ENCODE measurements at regions not wholly inside any gene's neighbourhood (a gene's known extent, or its start where the extent isn't known, plus 50 kb on each side); places are given as distances from the start of the nearest gene placed in this dataset.
A peak's percentile ranks its signal among the peaks of the same experiment; 100 is the strongest.

GRCh38 chr5:10854506-10855277 lies 93.7 kb upstream of the DAP start:
- Mint-ChIP-seq H3K27me3 (ENCODE audit: low read depth in 3 of 3) (peaks cover 1 to 10% (median 10%) of the 10 kb centered on the region in 3 donors), H3K27ac (peak overlapping the region in 2 of 7 donors; percentile 10 to 21), H3K9me3 (peaks cover 0 to 3% (median 0%) of the 10 kb centered on the region in 7 donors), H3K4me1 (peaks cover 57% of the 10 kb centered on the region), H3K4me3 (peak overlapping the region in 1 of 2 donors; percentile 33), H3K36me3 (peaks cover 0 to 4% of the 10 kb centered on the region in 2 donors)
- no peaks in the 10 kb centered on the region for H4K20me1 ChIP-seq (ENCODE audit: insufficient read depth, low read length)
- peak; percentile 22 to 64 (median 39) for DNase-seq
- peaks cover 41 to 44% of the 10 kb centered on the region in 2 donors for H3K4me1 ChIP-seq (ENCODE audit: control insufficient read depth in 1 of 2, insufficient read depth in 2 of 2, low read length in 2 of 2)
- H3K9ac ChIP-seq (ENCODE audit: insufficient read depth, low read length, poor library complexity, severe bottlenecking) = no peak overlapping the region
- H3K27me3 ChIP-seq (ENCODE audit: control insufficient read depth in 2 of 2, insufficient read depth in 2 of 2, low read length in 2 of 2) = peaks cover 0 to 3% of the 10 kb centered on the region in 2 donors
- no peak overlapping the region for H3K4me3 ChIP-seq (replicated peaks in 1 of 3; ENCODE audit: low read depth in 2 of 3, low read length in 3 of 3)
- no peak overlapping the region for H3K4me2 ChIP-seq (replicated peaks; ENCODE audit: extremely low read depth, low read length, poor library complexity, severe bottlenecking)
- H3K9me3 ChIP-seq (replicated peaks in 1 of 2; ENCODE audit: control insufficient read depth in 1 of 2, insufficient read depth in 1 of 2, low read length in 2 of 2) = no peaks in the 10 kb centered on the region
- H3K36me3 ChIP-seq (replicated peaks in 1 of 2; ENCODE audit: control insufficient read depth in 1 of 2, insufficient read depth in 2 of 2, low read length in 2 of 2) = no peaks in the 10 kb centered on the region
- no peak overlapping the region for H2AFZ ChIP-seq (ENCODE audit: insufficient read depth, low read depth, low read length, poor library complexity, severe bottlenecking)
- intact Hi-C loops (cut with micrococcal nuclease) = loop anchor here (10.0 kb wide), 1 partner anchor 160 kb away; no protein-coding TSS in a partner anchor
- H3K27ac ChIP-seq (ENCODE audit: low read depth in 1 of 2, low read length in 2 of 2) = no peak overlapping the region
- H3K79me2 ChIP-seq (ENCODE audit: insufficient read depth, low read length) = no peaks in the 10 kb centered on the region
- TF ChIP-seq CTCF (IDR thresholded peaks at IDR 0.05) = no peak
- WGBS (ENCODE audit: insufficient coverage) = 0% methylated on average over 2 of the region's 4 CpGs

- 88% methylated on average over 1 of the region's 3 CpGs for WGBS (ENCODE audit: insufficient coverage)
- Mint-ChIP-seq H3K27me3 (ENCODE audit: low read depth in 3 of 3) (peaks cover 1 to 10% (median 6%) of the 10 kb centered on the region in 3 donors), H3K4me3 (peak overlapping the region in 1 of 2 donors; percentile 27), H3K9me3 (peaks cover 0 to 3% (median 0%) of the 10 kb centered on the region in 7 donors), H3K4me1 (peaks cover 62% of the 10 kb centered on the region), H3K27ac (peak overlapping the region in 1 of 7 donors; percentile 26), H3K36me3 (peaks cover 0 to 4% of the 10 kb centered on the region in 2 donors)
- peaks cover 0 to 3% of the 10 kb centered on the region in 2 donors for H3K27me3 ChIP-seq (ENCODE audit: control insufficient read depth in 2 of 2, insufficient read depth in 2 of 2, low read length in 2 of 2)
- TF ChIP-seq CTCF (IDR thresholded peaks at IDR 0.05) = no peak
- H3K9me3 ChIP-seq (replicated peaks in 1 of 2; ENCODE audit: control insufficient read depth in 1 of 2, insufficient read depth in 1 of 2, low read length in 2 of 2) = no peaks in the 10 kb centered on the region
- H3K4me1 ChIP-seq (ENCODE audit: control insufficient read depth in 1 of 2, insufficient read depth in 2 of 2, low read length in 2 of 2) = peaks cover 41 to 44% of the 10 kb centered on the region in 2 donors
- no peak overlapping the region for H2AFZ ChIP-seq (ENCODE audit: insufficient read depth, low read depth, low read length, poor library complexity, severe bottlenecking)
- no peak for DNase-seq
- H4K20me1 ChIP-seq (ENCODE audit: insufficient read depth, low read length) = no peaks in the 10 kb centered on the region
- H3K27ac ChIP-seq (ENCODE audit: low read depth in 1 of 2, low read length in 2 of 2) = no peak overlapping the region
- no peak overlapping the region for H3K4me3 ChIP-seq (replicated peaks in 1 of 3; ENCODE audit: low read depth in 2 of 3, low read length in 3 of 3)
- intact Hi-C loops (cut with micrococcal nuclease) = loop anchor here (10.0 kb wide), 1 partner anchor 158 kb away; no protein-coding TSS in a partner anchor
- no peaks in the 10 kb centered on the region for H3K36me3 ChIP-seq (replicated peaks in 1 of 2; ENCODE audit: control insufficient read depth in 1 of 2, insufficient read depth in 2 of 2, low read length in 2 of 2)
- no peak overlapping the region for H3K9ac ChIP-seq (ENCODE audit: insufficient read depth, low read length, poor library complexity, severe bottlenecking)
- H3K79me2 ChIP-seq (ENCODE audit: insufficient read depth, low read length) = no peaks in the 10 kb centered on the region
- H3K4me2 ChIP-seq (replicated peaks; ENCODE audit: extremely low read depth, low read length, poor library complexity, severe bottlenecking) = no peak overlapping the region
Measured at GRCh38 chr5:10853154-10853553, 92.1 kb upstream of the DAP start.

Measured in CD14-positive monocyte (primary cell).